Right lobe of liver (tissue), 6 donors: ENCODE measurements at regions not wholly inside any gene's neighbourhood (a gene's known extent, or its start where the extent isn't known, plus 50 kb on each side); places are given as distances from the start of the nearest gene placed in this dataset.
"Not testable (repeated sequence)": the region's sequence is repeated elsewhere in the genome, so short reads cannot be mapped to it uniquely, and the experiment has no call there.

Experiments
- ATAC-seq, 4 donors: fragments of 200-7000 bp; cut with Tn5 transposase; one replicate each; pipeline ENCODE4 v1.9.1; 2020; ENCODE audit warnings: mild to moderate bottlenecking in 4 of 4, moderate library complexity in 4 of 4
- DNase-seq, 3 donors: peaks; one replicate each; pipeline ENCODE4 v3.0.0-alpha.2; 2020
- H3K27ac ChIP-seq, 3 donors: fragments of 200-600 bp; one replicate each; pipeline ENCODE4 v1.8.0; 2022
- H3K27me3 ChIP-seq, 2 donors: fragments of 200-600 bp; one replicate each; pipeline ENCODE4 v1.8.0; 2022
- H3K36me3 ChIP-seq, 4 donors: fragments of 200-600 bp; sonication (generic) in 1 of 4; one replicate each; pipeline versions ENCODE4 v1.5.1 to v1.8.0; 2017 to 2022; ENCODE audit warnings: control low read depth in 1 of 4
- H3K4me1 ChIP-seq, 4 donors: fragments of 200-600 bp; sonication (generic) in 1 of 4; one replicate each; pipeline versions ENCODE4 v1.5.1 to v1.8.0; 2017 to 2022; ENCODE audit warnings: control low read depth in 1 of 4
- H3K4me3 ChIP-seq, 3 donors: fragments of 200-600 bp; one replicate each; pipeline ENCODE4 v1.8.0; 2022
- H3K9me3 ChIP-seq, 4 donors: fragments of 200-600 bp; sonication (generic) in 1 of 4; one replicate each; pipeline versions ENCODE4 v1.5.1 to v1.8.0; 2017 to 2022; ENCODE audit warnings: control low read depth in 1 of 4
- POLR2A ChIP-seq: fragments of 450-650 bp; IDR thresholded peaks from one replicate; pipeline ENCODE4 v1.6.1; 2017; ENCODE audit warnings: antibody characterized with exemption, mild to moderate bottlenecking
- WGBS: methylation state at CpG from one replicate; pipeline ENCODE4 v1.1.6; 2018; ENCODE audit warnings: low coverage, low lambda C conversion rate; ENCODE audit not compliant: insufficient coverage; ENCODE audit errors: missing lambda C conversion rate; 5-methylcytosine and 5-hydroxymethylcytosine counted together
- intact Hi-C, 2 donors: fragments of 100-400 bp; cut with DNase I; formaldehyde crosslinking; loops; one replicate each; pipeline versions ENCODE4 v1.11.2 to v1.14.1; 2022
- TF ChIP-seq, protein P1 (sequence below), 4 donors: fragments of 200-600 bp in 3 of 4; fragments of 450-650 bp in 1 of 4; IDR thresholded peaks; one replicate each; pipeline versions ENCODE4 v1.5.1 to v1.8.0; 2016 to 2022; ENCODE audit warnings: antibody characterized with exemption in 4 of 4, mild to moderate bottlenecking in 2 of 4
- donor health status: DM: no; HTN: yes; CAD: no.
- donor health status: DM: no; HTN: no; CAD: no.
- donor health status: DM: no; HTN: no; CAD: no.
- donor health status: DM: no; HTN: yes; CAD: no.
- donor health status: DM: no; HTN: yes; CAD: no.

GRCh38 chr3:87489892-87490291, 213.5 kb upstream of the POU1F1 start:
- Histone ChIP-seq H3K4me3 (no peak overlapping the region), H3K27me3 (no peaks in the 10 kb centered on the region), H3K27ac (no peak overlapping the region), H3K36me3 (no peaks in the 10 kb centered on the region), H3K4me1 (no peaks in the 10 kb centered on the region), H3K9me3 (no peaks in the 10 kb centered on the region)
- WGBS, result 45% methylated on average over 4 of the region's 4 CpGs
- intact Hi-C loops, result no loop called here
- no peak for DNase-seq
- TF ChIP-seq, protein P1, sequence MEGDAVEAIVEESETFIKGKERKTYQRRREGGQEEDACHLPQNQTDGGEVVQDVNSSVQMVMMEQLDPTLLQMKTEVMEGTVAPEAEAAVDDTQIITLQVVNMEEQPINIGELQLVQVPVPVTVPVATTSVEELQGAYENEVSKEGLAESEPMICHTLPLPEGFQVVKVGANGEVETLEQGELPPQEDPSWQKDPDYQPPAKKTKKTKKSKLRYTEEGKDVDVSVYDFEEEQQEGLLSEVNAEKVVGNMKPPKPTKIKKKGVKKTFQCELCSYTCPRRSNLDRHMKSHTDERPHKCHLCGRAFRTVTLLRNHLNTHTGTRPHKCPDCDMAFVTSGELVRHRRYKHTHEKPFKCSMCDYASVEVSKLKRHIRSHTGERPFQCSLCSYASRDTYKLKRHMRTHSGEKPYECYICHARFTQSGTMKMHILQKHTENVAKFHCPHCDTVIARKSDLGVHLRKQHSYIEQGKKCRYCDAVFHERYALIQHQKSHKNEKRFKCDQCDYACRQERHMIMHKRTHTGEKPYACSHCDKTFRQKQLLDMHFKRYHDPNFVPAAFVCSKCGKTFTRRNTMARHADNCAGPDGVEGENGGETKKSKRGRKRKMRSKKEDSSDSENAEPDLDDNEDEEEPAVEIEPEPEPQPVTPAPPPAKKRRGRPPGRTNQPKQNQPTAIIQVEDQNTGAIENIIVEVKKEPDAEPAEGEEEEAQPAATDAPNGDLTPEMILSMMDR (IDR thresholded peaks at IDR 0.05), result no peak
- no peak for TF ChIP-seq POLR2A
- ATAC-seq, result no peak

- Histone ChIP-seq H3K9me3 (no peaks in the 10 kb centered on the region), H3K27me3 (no peaks in the 10 kb centered on the region), H3K27ac (no peak overlapping the region), H3K4me3 (no peak overlapping the region), H3K4me1 (no peaks in the 10 kb centered on the region), H3K36me3 (no peaks in the 10 kb centered on the region)
- TF ChIP-seq, protein P1 (IDR thresholded peaks at IDR 0.05), result no peak
- TF ChIP-seq POLR2A, result no peak
- WGBS, result 54% methylated on average over 2 of the region's 2 CpGs
- ATAC-seq (no peak), DNase-seq (no peak)
- intact Hi-C loops, result no loop called here
These were observed 212.4 kb upstream of the POU1F1 start for GRCh38 chr3:87488765-87489164.

GRCh38 chr3:87486635-87487034, 210.3 kb upstream of the POU1F1 start:
- WGBS, result 18% methylated on average over 3 of the region's 3 CpGs
- ATAC-seq, result not testable (repeated sequence)

GRCh38 chr3:87486115-87486514, 209.7 kb upstream of the POU1F1 start:
- no peaks in the 10 kb centered on the region for H3K36me3 ChIP-seq
- no peak for DNase-seq
- H3K4me1 ChIP-seq, result no peaks in the 10 kb centered on the region
- no peak for TF ChIP-seq POLR2A
- TF ChIP-seq, protein P1 (IDR thresholded peaks at IDR 0.05), result no peak
- ATAC-seq, result no peak
- 36% methylated on average over 2 of the region's 2 CpGs for WGBS
- intact Hi-C loops, result no loop called here
- H3K9me3 ChIP-seq, result no peaks in the 10 kb centered on the region
- no peak overlapping the region for H3K27ac ChIP-seq
- no peaks in the 10 kb centered on the region for H3K27me3 ChIP-seq
- no peak overlapping the region for H3K4me3 ChIP-seq

More at GRCh38 chr3:87486635-87487034, 210.3 kb upstream of the POU1F1 start:
- H3K36me3 ChIP-seq, H3K27me3 ChIP-seq, H3K9me3 ChIP-seq, H3K4me3 ChIP-seq, DNase-seq, intact Hi-C loops, H3K27ac ChIP-seq, H3K4me1 ChIP-seq: not testable (repeated sequence)

DNA sequence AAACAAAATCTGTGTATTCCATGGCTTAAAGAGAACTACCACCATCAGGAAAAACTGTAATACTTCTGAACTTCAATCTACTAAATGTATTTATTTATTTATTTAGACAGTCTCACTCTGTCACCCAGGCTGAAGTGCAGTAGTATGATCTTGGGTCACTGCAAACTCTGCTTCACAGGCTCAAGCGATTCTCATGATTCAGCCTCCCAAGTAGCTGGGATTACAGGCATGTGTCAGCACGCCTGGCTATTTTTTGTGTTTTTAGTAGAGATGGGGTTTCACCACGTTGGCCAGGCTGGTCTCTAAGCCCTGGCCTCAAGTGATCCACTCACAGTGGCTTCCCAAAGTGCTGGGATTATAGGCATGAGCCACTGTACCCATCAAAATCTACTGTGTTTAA, 202.3 kb upstream of the POU1F1 start:
- no peaks in the 10 kb centered on the region for H3K27me3 ChIP-seq
- H3K9me3 ChIP-seq, result no peaks in the 10 kb centered on the region
- intact Hi-C loops, result no loop called here
- no peak for ATAC-seq
- no peaks in the 10 kb centered on the region for H3K4me1 ChIP-seq
- no peaks in the 10 kb centered on the region for H3K36me3 ChIP-seq
- no peak for TF ChIP-seq POLR2A
- H3K4me3 ChIP-seq, result no peak overlapping the region
- DNase-seq, result no peak
- 63% methylated on average over 3 of the region's 3 CpGs for WGBS
- no peak overlapping the region for H3K27ac ChIP-seq

- no peaks in the 10 kb centered on the region for H3K36me3 ChIP-seq
- H3K27ac ChIP-seq, result no peak overlapping the region
- ATAC-seq (no peak), DNase-seq (no peak)
- no peaks in the 10 kb centered on the region for H3K4me1 ChIP-seq
- H3K27me3 ChIP-seq, result no peaks in the 10 kb centered on the region
- H3K4me3 ChIP-seq, result no peak overlapping the region
- TF ChIP-seq, protein P1 (IDR thresholded peaks at IDR 0.05), result no peak
- TF ChIP-seq POLR2A, result no peak
- H3K9me3 ChIP-seq, result no peaks in the 10 kb centered on the region
- intact Hi-C loops, result no loop called here
These were observed 197.6 kb upstream of the POU1F1 start for GRCh38 chr3:87473944-87474343.
